ENCODE measurements at regions not wholly inside any gene's neighbourhood (a gene's known extent, or its start where the extent isn't known, plus 50 kb on each side); places are given as distances from the start of the nearest gene placed in this dataset.

DNA sequence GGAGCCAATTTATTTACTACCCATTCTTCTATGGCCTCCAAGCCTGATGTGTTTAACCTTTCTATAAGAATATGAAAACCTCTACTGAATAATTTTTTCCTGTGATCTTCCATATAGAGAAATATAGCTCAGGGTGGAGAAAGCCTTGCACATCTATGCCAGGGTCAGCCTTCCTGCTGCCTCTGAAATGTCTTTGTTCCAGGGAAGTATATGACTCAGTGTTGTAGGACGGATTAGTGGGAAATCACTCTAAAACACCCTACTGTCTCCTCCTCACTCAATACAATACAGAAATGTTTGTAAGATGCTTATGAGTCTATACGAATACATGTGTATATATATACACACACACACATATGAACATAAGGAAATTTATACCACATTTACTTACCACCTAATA lies 1044.9 kb downstream of the BRINP3 start:
- TF ChIP-seq, protein P1, sequence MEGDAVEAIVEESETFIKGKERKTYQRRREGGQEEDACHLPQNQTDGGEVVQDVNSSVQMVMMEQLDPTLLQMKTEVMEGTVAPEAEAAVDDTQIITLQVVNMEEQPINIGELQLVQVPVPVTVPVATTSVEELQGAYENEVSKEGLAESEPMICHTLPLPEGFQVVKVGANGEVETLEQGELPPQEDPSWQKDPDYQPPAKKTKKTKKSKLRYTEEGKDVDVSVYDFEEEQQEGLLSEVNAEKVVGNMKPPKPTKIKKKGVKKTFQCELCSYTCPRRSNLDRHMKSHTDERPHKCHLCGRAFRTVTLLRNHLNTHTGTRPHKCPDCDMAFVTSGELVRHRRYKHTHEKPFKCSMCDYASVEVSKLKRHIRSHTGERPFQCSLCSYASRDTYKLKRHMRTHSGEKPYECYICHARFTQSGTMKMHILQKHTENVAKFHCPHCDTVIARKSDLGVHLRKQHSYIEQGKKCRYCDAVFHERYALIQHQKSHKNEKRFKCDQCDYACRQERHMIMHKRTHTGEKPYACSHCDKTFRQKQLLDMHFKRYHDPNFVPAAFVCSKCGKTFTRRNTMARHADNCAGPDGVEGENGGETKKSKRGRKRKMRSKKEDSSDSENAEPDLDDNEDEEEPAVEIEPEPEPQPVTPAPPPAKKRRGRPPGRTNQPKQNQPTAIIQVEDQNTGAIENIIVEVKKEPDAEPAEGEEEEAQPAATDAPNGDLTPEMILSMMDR (IDR thresholded peaks at IDR 0.05; ENCODE audit: low read length) = no peak
- TF ChIP-seq EZH2 (optimal IDR thresholded peaks at IDR 0.05; ENCODE audit: low read depth, low read length) = no peak
- no peak for TF ChIP-seq EZH2phosphoT487 (IDR thresholded peaks at IDR 0.05; ENCODE audit: low read length)

Data from MM.1S (cell line).